Effector memory CD8-positive, alpha-beta T cell (primary cell): ENCODE measurements at regions not wholly inside any gene's neighbourhood (a gene's known extent, or its start where the extent isn't known, plus 50 kb on each side); places are given as distances from the start of the nearest gene placed in this dataset.
"Not testable (repeated sequence)": the region's sequence is repeated elsewhere in the genome, so short reads cannot be mapped to it uniquely, and the experiment has no call there.

ENCODE experiments used
- ATAC-seq: fragments of 150-1000 bp; cut with Tn5 transposase; replicated peaks from 2 replicates; pipeline ENCODE4 v1.10.0; 2021; ENCODE audit warnings: mild to moderate bottlenecking, moderate library complexity
- DNase-seq, 3 experiments: peaks; one replicate each; pipeline ENCODE4 v3.0.0; 2021
- H3K27ac Mint-ChIP-seq, 2 donors: one replicate each; pipeline ENCODE4 v1.8.0; 2022; ENCODE audit warnings: mild to moderate bottlenecking in 2 of 2, mixed read lengths in 2 of 2, moderate library complexity in 2 of 2
- H3K27me3 Mint-ChIP-seq, 2 donors: one replicate each; pipeline ENCODE4 v1.8.0; 2022; ENCODE audit warnings: mixed read lengths in 2 of 2
- H3K36me3 Mint-ChIP-seq: one replicate; pipeline ENCODE4 v1.8.0; 2022; ENCODE audit warnings: mild to moderate bottlenecking, moderate library complexity, mixed read lengths; ENCODE audit not compliant: insufficient read depth
- H3K4me1 Mint-ChIP-seq, 2 donors: one replicate each; pipeline ENCODE4 v1.8.0; 2022; ENCODE audit warnings: low read depth in 2 of 2, mixed read lengths in 2 of 2
- H3K4me3 Mint-ChIP-seq, 2 donors: one replicate each; pipeline ENCODE4 v1.8.0; 2022; ENCODE audit warnings: mild to moderate bottlenecking in 2 of 2, mixed read lengths in 2 of 2, moderate library complexity in 2 of 2
- H3K9me3 Mint-ChIP-seq, 2 donors: one replicate each; pipeline ENCODE4 v1.8.0; 2022; ENCODE audit warnings: mixed read lengths in 2 of 2

GRCh38 chr17:5770441-5771270 lies 186.3 kb upstream of the NLRP1 start:
- no peak overlapping the region for H3K4me3 Mint-ChIP-seq
- DNase-seq (no peak), ATAC-seq (no peak)
- peaks cover 36 to 45% of the 10 kb centered on the region in 2 donors for H3K27me3 Mint-ChIP-seq
- no peak overlapping the region for H3K27ac Mint-ChIP-seq
- H3K9me3 Mint-ChIP-seq: no peaks in the 10 kb centered on the region
- no peaks in the 10 kb centered on the region for H3K4me1 Mint-ChIP-seq
- no peaks in the 10 kb centered on the region for H3K36me3 Mint-ChIP-seq

- not testable (repeated sequence) for ATAC-seq, H3K36me3 Mint-ChIP-seq, H3K4me3 Mint-ChIP-seq, H3K27ac Mint-ChIP-seq, H3K4me1 Mint-ChIP-seq, DNase-seq, H3K9me3 Mint-ChIP-seq
- peaks cover 41 to 45% of the 10 kb centered on the region in 2 donors for H3K27me3 Mint-ChIP-seq
These were observed 186.9 kb upstream of the NLRP1 start for GRCh38 chr17:5771271-5771577.

- not testable (repeated sequence) for H3K9me3 Mint-ChIP-seq, ATAC-seq, H3K4me3 Mint-ChIP-seq, H3K27ac Mint-ChIP-seq, H3K4me1 Mint-ChIP-seq, DNase-seq, H3K36me3 Mint-ChIP-seq
- peaks cover 37 to 44% of the 10 kb centered on the region in 2 donors for H3K27me3 Mint-ChIP-seq
These were observed 187.7 kb upstream of the NLRP1 start for GRCh38 chr17:5772017-5772416.

- H3K4me3 Mint-ChIP-seq: no peak overlapping the region
- no peaks in the 10 kb centered on the region for H3K9me3 Mint-ChIP-seq
- H3K27ac Mint-ChIP-seq: no peak overlapping the region
- H3K4me1 Mint-ChIP-seq: no peaks in the 10 kb centered on the region
- ATAC-seq: no peak
- no peaks in the 10 kb centered on the region for H3K36me3 Mint-ChIP-seq
- peaks cover 35 to 47% of the 10 kb centered on the region in 2 donors for H3K27me3 Mint-ChIP-seq
- DNase-seq: no peak
These were observed 188.4 kb upstream of the NLRP1 start for GRCh38 chr17:5772720-5773119.

- Mint-ChIP-seq H3K27ac (no peak overlapping the region), H3K36me3 (no peaks in the 10 kb centered on the region), H3K9me3 (no peaks in the 10 kb centered on the region), H3K4me1 (no peaks in the 10 kb centered on the region), H3K27me3 (peaks cover 29 to 42% of the 10 kb centered on the region in 2 donors), H3K4me3 (no peak overlapping the region)
- DNase-seq: no peak
- no peak for ATAC-seq
These were observed 189.6 kb upstream of the NLRP1 start for GRCh38 chr17:5773816-5774360.

- ATAC-seq (no peak), DNase-seq (no peak)
- H3K4me3 Mint-ChIP-seq: no peak overlapping the region
- no peaks in the 10 kb centered on the region for H3K4me1 Mint-ChIP-seq
- H3K36me3 Mint-ChIP-seq: no peaks in the 10 kb centered on the region
- H3K27ac Mint-ChIP-seq: no peak overlapping the region
- H3K27me3 Mint-ChIP-seq: peaks cover 39 to 54% of the 10 kb centered on the region in 2 donors
- H3K9me3 Mint-ChIP-seq: no peaks in the 10 kb centered on the region
These were observed 190.8 kb upstream of the NLRP1 start for GRCh38 chr17:5775098-5775497.

- DNase-seq (no peak), ATAC-seq (no peak)
- Mint-ChIP-seq H3K27ac (no peak overlapping the region), H3K27me3 (peaks cover 41 to 76% of the 10 kb centered on the region in 2 donors), H3K9me3 (no peaks in the 10 kb centered on the region), H3K4me1 (no peaks in the 10 kb centered on the region), H3K4me3 (no peak overlapping the region), H3K36me3 (no peaks in the 10 kb centered on the region)
These were observed 196.2 kb upstream of the NLRP1 start for GRCh38 chr17:5780476-5780875.

GRCh38 chr17:5781236-5781927 lies 197.1 kb upstream of the NLRP1 start:
- Mint-ChIP-seq H3K27me3 (peaks cover 34 to 72% of the 10 kb centered on the region in 2 donors), H3K9me3 (no peaks in the 10 kb centered on the region), H3K36me3 (no peaks in the 10 kb centered on the region), H3K27ac (no peak overlapping the region), H3K4me3 (no peak overlapping the region), H3K4me1 (no peaks in the 10 kb centered on the region)
- ATAC-seq: no peak
- DNase-seq: no peak

GRCh38 chr17:5783269-5783668 lies 199.0 kb upstream of the NLRP1 start:
- no peaks in the 10 kb centered on the region for H3K9me3 Mint-ChIP-seq
- H3K27ac Mint-ChIP-seq: no peak overlapping the region
- ATAC-seq (no peak), DNase-seq (no peak)
- H3K4me3 Mint-ChIP-seq: no peak overlapping the region
- H3K27me3 Mint-ChIP-seq: peaks cover 32 to 72% of the 10 kb centered on the region in 2 donors
- no peaks in the 10 kb centered on the region for H3K4me1 Mint-ChIP-seq
- no peaks in the 10 kb centered on the region for H3K36me3 Mint-ChIP-seq

GRCh38 chr17:5783851-5784250 lies 199.5 kb upstream of the NLRP1 start:
- H3K27ac Mint-ChIP-seq: no peak overlapping the region
- no peaks in the 10 kb centered on the region for H3K36me3 Mint-ChIP-seq
- H3K4me1 Mint-ChIP-seq: no peaks in the 10 kb centered on the region
- H3K9me3 Mint-ChIP-seq: no peaks in the 10 kb centered on the region
- H3K27me3 Mint-ChIP-seq: peaks cover 36 to 74% of the 10 kb centered on the region in 2 donors
- DNase-seq (no peak), ATAC-seq (no peak)
- H3K4me3 Mint-ChIP-seq: no peak overlapping the region

- Mint-ChIP-seq H3K4me1 (no peaks in the 10 kb centered on the region), H3K27ac (no peak overlapping the region), H3K27me3 (peaks cover 36 to 73% of the 10 kb centered on the region in 2 donors), H3K4me3 (no peak overlapping the region), H3K9me3 (no peaks in the 10 kb centered on the region), H3K36me3 (no peaks in the 10 kb centered on the region)
- no peak for DNase-seq
- no peak for ATAC-seq
These were observed 200.5 kb upstream of the NLRP1 start for GRCh38 chr17:5784791-5785190.

GRCh38 chr17:5785338-5785737 lies 201.0 kb upstream of the NLRP1 start:
- Mint-ChIP-seq H3K27me3 (peaks cover 36 to 73% of the 10 kb centered on the region in 2 donors), H3K27ac (no peak overlapping the region), H3K9me3 (no peaks in the 10 kb centered on the region), H3K36me3 (no peaks in the 10 kb centered on the region), H3K4me1 (no peaks in the 10 kb centered on the region), H3K4me3 (no peak overlapping the region)
- ATAC-seq: no peak
- no peak for DNase-seq

GRCh38 chr17:5785867-5786509 lies 201.7 kb upstream of the NLRP1 start:
- peaks cover 36 to 73% of the 10 kb centered on the region in 2 donors for H3K27me3 Mint-ChIP-seq
- no peaks in the 10 kb centered on the region for H3K36me3 Mint-ChIP-seq
- ATAC-seq: no peak
- no peaks in the 10 kb centered on the region for H3K4me1 Mint-ChIP-seq
- DNase-seq: no peak
- no peak overlapping the region for H3K4me3 Mint-ChIP-seq
- no peak overlapping the region for H3K27ac Mint-ChIP-seq
- no peaks in the 10 kb centered on the region for H3K9me3 Mint-ChIP-seq
